Stimulated activated naive CD8-positive, alpha-beta T cell treated with anti-CD3 and anti-CD28 coated beads, Interleukin-15, Interleukin-2, amounts not matched to agents 100 U/mL and 50 U/mL, for 24 hours (primary cell): ENCODE measurements at regions not wholly inside any gene's neighbourhood (a gene's known extent, or its start where the extent isn't known, plus 50 kb on each side); places are given as distances from the start of the nearest gene placed in this dataset.
"Not testable (repeated sequence)": the region's sequence is repeated elsewhere in the genome, so short reads cannot be mapped to it uniquely, and the experiment has no call there.

Source experiments
- ATAC-seq: fragments of 150-1000 bp; cut with Tn5 transposase; one replicate; pipeline ENCODE4 v1.10.0; 2021
- DNase-seq: peaks from one replicate; pipeline ENCODE4 v3.0.0; 2021

DNA sequence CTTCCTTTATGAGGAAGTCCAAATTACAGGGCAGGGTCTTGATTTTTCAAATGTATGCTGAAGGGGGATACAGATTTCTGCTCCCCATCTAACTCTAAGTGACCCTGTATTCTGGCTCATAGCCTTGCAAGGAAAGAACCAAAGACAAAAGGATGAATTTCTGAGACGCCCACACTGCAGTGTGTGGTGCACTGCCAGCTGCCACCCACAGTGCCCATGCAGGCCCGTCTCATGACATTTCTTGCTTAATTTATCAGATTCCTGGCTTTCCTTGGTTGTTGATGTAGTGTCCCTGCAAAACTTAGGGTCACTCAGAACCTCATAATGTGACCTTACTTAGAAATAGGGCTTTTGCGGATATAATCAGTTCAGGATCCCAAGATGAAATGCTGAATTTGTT is 68.0 kb downstream of the CBLN4 start:
- DNase-seq (no peak), ATAC-seq (no peak)

DNA sequence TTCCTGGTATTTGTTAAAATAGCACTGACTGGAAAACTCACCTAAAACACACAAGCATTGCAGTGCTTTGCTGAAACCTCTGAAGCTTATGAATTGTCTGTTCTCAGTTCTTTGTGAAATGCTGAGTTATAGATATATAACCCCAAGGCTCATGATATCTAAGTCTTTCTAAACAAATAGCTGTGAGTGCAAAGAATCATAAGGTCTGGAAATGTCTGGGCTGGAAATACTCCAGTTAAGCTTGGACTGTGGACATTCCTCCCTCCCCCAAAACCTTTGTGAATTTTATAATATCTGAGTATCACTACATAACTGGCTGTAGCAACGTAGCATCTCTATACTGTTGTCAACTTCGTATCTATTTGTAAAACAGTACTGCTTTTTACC is 69.1 kb downstream of the CBLN4 start:
- ATAC-seq (no peak), DNase-seq (no peak)

DNA sequence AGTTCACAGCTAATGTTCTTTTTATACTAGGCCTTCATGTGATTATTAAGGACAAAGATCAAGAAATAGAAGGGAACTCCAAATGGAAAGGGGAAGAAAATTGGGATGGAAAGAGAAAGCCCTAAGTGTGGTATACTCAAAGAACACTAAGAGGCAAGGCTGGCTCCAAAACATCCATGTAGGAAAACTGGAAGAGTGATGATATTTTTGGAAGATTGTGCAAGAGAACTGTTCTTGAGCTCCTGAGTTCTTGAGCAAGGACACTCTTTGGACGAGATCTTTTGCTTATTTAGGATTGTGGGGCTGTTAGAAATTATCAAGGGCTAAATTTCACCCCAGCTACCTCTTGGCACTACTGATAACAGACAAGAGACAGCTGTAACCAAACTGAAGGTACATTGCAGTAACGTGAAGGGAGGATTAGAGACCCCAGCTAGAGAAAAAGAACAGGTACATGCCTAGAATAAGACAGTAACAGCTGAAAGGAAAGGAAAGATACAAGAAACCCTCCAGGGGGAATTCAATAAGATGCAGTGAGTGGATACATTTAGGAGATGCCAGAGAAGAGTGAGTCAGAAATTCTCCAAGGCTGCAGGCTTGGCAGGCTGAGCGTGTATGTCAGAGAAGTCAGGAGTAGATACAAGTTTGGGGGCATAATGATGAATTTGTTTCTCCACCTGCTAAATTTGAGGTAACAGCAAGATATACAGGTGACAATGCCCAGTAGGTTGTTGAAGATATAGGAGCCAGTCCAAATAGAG is 69.7 kb downstream of the CBLN4 start:
- ATAC-seq = no peak

DNA sequence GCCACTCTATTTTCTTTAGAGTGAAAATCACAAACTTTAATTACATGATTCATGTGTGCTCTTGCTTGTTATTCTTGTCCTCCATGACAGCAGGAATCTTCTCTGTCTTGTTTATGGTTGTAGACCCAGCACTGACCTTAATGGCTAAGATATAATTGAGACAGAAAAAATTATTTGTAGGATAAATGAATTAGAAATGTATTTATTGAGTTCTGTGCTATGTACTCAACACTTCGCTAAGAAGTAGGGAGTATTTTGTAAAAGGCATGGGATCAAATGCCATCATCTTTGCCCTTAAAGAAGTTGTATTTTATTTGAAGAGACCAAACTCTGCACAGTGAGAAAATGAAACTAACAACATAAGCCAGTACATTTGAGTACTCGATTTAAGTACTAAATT is 71.2 kb downstream of the CBLN4 start:
- DNase-seq (no peak), ATAC-seq (no peak)

More for the DNA sequence above, 69.7 kb downstream of the CBLN4 start:
- DNase-seq = no peak

DNA sequence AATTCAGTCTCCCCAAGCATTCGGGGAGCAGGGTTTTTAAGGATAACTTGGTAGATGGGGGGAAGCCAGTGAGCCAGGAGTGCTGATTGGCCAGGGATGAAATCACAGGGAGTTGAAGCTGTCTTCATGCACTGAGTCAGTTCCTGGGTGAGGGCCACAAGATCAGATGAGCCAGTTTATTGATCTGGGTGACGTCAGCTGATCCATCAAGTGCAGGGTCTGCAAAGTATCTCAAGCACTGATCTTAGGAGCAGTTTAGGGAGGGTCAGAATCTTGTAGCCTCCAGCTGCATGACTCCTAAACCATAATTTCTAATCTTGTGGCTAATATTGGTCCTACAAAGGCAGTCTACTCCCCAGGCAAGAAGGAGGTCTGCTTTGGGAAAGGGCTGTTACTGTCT is 74.4 kb downstream of the CBLN4 start:
- not testable (repeated sequence) for ATAC-seq, DNase-seq

DNA sequence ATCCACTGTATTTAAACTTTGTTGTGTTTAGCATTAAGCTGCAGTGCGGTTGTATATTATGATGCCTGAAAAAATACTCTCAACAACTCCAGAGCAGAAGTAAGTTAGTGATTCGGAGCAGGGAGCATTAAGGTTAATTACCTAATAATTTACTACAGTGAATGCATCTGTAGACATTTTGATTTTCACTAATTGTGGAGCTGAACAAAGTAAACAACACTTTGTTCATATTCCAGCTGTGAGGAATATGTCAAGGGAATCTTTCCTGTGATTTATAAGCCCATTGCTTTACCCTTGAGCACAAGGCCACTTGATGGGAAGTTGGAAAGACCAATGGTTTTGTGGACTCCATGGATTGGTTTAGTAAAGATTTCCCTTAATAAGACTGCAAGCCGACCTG is 77.1 kb downstream of the CBLN4 start:
- no peak for DNase-seq
- ATAC-seq = no peak

DNA sequence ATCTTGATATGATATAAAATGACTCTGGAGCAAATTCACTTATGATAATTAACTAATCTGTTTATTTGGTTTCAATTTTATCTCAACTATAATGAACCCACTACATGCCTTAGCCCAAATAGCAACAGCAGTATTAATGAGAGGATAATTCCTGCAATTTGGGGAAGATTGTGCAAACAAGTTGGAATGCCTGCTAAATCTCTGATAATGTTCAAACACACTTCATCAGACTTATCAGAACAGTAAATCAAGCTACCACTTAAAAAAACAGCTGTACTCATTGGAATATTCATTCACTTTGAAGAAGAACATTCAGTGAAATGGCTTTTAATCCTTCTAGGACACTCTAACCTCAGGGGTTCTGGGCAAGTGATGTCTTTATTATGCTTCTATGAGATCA is 85.4 kb downstream of the CBLN4 start:
- DNase-seq (no peak), ATAC-seq (no peak)

DNA sequence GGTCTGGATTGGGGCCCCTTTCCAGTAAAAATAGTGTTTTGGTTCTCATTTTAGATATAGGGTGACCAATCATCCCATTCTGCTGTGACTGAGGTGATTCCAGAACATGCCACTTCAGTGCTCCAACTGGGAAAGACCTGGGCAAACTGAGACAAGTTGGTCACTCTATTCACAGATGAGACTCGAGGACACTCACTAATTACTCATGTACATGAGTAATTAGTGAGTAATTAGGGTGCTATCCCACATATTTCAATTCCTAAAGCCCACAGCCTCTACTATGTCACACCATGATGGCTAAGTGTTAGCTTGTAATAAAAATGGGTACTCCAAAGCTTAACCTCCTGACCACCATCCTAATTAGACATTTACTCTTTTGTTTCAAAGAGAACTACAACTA is 86.0 kb downstream of the CBLN4 start:
- no peak for DNase-seq
- ATAC-seq = no peak

DNA sequence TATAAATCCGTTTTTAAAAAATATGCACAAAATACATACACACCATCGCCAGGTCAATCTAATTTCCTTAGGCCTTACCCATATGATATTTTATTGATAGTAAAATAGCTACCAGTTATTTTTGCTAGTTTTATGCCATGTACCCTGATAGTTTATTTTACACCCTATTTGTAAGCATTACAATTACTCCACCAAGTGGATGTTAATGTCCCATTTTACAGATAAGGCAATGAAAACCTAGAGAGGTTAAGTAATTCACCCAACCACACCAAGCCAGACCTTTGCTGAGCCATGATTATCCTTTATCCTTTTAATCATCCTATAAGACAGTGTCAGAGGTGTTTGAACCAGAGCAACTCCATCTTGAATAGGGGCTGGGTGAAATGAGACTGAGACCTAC is 86.8 kb downstream of the CBLN4 start:
- DNase-seq (no peak), ATAC-seq (no peak)

DNA sequence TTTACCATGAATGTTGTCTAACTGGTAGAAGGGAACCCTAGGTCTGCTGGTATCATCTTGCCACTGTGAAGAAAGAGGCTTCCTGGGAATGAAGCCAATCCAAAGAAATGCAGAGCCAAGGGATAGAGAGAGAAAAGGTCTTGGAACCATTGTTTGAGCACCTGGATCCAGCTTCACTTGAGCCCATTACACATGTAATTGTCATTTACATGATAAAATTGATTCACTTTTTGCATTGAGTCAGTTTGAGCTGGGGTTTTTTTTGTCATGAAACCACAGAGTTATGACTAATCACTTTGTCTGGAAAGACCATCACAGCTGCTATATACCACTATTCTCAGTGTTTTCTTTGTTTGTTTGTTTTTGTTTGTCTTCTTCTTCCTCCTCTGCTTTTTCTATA is 112.3 kb downstream of the CBLN4 start:
- DNase-seq (no peak), ATAC-seq (no peak)

DNA sequence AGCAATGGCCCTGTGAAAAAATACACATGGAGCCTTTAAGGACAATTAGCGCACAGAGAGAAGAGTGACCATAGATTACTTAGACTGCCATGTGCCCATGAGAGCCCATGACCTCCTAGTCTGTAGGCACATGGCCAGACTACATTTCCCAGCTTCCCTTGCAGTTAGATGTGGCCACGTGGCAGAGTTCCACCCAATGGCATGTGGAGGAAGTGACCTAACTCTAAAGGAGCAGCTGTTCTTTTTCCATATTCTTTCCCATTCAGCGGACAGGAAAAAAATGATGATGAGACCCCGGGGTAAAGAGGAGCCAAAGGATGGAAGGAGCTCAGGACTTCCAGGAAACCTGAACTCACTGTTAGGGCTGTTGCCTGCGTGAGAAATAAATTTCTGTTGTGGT is 116.6 kb downstream of the CBLN4 start:
- ATAC-seq (no peak), DNase-seq (no peak)

DNA sequence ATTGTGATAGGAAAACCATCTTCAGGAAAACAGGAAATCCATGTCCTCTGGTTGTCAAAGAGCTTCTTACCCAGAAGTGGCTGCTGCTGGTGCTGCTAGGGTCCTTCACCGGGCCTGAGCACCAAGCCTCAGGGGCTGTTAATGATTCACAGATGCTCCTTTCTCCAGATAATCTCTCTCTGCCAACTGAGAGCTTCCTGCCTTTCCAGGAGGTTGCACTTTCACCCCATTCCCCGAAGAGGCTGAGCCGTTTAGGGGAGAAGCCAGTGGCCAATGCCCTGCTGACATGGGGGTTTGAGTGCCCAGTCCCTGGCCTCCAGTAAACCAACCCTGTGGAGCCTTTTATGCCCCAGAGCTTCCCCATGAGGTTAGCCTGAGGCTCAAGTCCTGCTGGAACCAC is 122.4 kb downstream of the CBLN4 start:
- no peak for DNase-seq
- no peak for ATAC-seq

DNA sequence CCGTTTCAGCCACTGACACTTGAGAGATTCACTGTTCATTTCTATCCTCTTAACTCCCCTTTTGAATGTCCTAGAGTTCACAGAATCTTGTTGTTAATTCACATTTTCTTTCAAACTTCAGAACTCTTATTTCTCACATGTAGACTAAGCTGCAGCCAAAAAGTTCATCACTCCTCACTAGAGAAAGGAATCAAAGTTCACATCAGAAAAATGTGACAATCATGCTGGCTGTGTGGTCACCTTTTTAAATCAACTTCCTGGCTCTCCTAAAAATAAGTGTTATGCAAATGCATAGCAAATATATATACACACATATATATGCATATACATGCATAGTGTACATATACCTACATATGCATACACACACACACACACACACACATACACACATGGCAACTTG is 123.0 kb downstream of the CBLN4 start:
- DNase-seq (no peak), ATAC-seq (no peak)

DNA sequence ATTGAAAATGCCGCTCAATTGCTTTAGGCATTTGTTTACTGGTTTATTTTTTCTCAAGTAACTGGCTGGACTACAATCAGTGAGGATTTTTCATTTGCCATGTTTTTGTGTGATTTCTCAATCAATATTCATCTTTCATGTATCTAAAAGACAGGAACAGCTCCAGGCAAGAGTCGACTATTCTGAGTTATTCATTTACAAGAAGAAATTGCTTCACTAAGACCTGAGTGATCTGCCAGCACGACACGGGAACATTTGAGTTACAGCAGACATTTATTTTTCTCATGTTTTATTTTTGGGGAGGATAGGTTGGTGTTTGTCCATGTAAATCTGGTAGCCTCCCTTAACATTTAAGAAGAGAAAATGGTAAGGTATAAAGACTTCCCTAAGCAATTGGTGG is 124.1 kb downstream of the CBLN4 start:
- no peak for ATAC-seq
- no peak for DNase-seq

DNA sequence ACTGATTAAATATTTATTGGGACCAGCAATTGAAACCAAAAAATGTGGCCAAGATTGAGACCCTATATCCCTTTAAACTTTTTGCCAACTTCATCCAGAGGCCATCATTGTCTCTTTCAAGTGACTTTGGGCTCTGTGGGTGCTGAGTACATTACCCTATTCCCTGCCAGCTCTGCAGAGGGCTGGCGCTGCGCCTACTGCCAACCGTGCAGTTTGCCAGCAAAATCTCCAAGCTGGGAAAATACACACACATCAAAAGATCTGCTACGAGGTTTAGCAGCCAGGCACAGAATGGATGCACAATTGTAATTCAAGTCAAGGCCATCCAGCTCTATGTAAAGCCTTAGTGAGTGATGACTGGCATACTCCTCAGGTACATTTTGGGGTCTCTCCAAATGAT is 125.0 kb downstream of the CBLN4 start:
- ATAC-seq = no peak
- no peak for DNase-seq

DNA sequence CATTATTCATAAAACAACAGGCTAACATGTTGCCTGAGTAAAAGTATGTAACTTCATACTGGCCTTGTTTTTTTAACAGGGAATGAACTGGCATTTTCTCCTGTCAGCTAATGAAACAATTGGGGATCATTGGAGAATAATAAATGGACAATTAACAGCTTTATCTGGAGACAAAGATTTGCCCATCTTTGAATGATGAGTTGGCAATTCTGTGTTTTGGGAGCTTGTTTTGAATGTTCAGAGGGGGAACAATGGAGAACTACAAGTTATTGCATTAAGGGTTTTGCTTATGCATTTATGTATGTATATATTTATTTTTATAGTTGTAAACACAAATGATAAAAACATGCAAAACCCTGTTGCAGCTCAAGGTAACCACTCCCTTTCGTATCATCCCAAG is 150.3 kb downstream of the CBLN4 start:
- ATAC-seq (no peak), DNase-seq (no peak)

DNA sequence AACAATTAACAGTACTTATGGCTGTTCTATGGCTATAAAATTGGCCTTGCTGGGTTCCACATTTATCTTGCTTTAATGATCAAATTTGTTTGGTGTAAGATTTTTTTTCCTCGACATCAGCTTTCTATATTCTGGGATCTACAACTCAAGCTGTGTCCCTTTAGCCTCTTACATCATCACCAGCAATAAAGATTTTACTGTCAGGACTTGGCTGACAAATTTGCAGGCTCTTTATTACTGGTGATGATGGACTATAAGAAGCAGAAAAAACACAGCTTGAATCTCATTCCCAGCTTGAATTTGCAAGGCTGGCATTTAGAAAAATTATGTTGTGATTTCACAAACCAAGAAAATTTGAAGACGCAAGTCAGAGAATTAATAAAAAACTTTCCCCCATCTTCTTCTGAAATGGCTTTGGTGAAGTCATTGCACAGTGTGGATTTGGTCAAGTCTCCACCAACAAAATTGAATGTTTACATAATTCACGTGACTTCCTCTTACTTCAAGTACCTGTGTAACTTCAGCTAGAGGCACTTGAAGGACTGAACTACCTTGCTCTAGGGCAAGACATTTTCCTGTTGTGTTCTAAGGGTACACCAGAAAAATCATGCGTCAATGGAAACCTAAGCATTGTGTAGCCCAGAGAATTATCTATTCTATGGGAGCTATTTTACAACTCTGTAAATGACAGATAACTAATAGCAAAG is 175.0 kb downstream of the CBLN4 start:
- no peak for ATAC-seq
- no peak for DNase-seq

DNA sequence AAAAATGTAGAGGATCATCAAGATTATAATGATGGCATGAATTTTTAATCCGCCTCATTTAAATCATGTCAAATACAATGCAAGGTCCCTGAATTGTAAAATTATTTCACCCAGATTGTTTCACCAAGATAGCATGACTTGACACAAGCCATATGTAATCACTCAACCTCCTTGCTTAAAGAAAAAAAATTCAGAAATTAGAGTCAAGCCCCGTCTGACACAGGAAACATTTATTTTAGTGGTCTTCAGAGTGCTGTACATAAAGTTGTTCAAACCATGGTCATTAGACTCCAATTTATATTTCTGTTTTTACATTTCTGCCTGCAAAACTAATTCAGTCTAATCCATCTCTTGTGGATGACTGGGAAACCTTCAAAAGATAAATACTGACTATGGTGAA is 200.2 kb downstream of the CBLN4 start:
- DNase-seq (no peak), ATAC-seq (no peak)

DNA sequence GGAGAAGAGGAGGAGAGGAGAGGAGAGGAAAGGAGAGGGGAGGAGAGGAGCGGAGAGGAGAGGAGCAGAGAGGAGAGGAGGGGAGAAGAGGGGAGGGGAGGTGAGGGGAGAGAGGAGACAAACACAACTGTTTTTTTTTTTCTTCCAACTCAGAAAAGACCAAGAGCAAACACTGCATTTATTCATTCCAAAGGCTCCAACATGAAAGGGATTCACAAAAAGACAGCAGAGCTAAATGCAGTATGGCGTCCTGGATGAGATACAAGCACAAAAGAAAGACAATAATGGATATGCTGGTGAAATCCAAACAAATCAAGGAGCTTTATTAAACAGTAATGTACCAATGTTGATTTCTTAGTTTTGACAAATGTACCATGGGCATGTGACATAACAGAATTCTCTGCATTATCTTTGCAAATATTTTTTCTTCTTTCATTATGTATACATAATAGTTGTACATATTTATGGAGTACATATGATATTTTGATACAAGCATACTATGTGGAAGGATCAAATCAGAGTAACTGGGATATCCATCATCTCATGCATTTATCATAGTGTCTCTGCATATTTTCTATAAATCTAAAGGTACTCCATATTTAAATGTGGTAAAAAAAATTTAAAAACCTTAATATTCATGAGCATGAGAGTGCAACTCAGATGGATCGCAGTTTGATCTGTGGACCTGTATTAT is 204.6 kb downstream of the CBLN4 start:
- ATAC-seq = no peak

DNA sequence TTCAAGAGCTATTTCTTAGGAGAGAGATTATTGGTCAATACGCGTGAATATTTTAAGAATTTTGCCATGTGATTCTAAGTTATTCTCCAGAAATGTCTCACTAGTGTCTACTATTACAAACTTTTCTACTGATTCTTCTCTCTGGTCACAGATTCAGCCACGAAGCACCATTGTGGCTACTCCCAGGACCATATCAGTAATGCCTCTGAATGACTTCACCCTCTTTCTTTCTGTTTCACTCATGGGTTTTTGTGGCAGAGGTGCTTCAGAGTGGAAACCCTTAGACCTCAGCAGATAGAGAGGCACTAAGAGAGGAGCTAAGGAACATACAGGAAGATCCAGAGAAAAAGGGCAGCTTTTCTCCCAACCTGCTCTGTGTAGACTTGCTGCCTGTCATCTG is 211.3 kb downstream of the CBLN4 start:
- ATAC-seq = no peak
- no peak for DNase-seq

More for the DNA sequence above, 204.6 kb downstream of the CBLN4 start:
- DNase-seq = no peak

DNA sequence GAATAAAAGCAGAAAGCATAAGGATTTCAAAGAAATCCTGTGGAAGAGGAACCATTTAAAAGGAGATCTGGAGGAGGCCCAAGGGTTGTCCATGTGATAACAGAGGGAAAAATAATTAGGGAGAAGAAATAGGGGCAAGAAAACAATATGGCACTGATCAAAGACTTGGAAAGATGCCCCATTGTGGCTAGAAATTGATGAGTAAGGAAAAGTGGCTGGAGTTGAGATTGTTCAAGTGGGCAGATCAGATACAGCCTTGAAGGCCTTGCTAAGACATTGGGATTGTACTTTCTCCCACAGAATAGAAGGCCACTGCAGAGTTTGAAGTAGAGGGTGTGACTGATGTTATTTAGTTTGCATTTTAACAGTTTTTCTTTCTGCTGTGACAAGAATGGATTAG is 213.3 kb downstream of the CBLN4 start:
- no peak for ATAC-seq
- DNase-seq = no peak

DNA sequence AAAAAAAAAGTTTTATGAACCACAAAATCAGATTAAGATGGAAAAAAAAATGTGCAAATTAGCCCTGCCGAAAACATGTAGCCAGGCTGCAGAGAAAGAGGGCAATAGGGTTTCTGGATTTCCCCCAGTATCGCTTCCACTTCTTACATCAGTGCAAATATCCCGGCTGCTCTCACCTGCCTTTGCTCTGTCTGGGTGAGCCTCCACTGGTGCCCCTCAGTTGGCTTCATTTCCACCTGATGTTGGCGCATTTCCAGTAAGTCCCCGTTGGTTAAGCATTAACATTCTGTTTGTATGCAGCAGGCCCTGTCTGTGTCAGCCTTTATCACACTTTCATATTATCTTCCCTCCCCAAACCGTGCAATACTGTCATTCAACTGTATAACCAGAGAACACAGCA is 215.1 kb downstream of the CBLN4 start:
- ATAC-seq = no peak
- DNase-seq = no peak

DNA sequence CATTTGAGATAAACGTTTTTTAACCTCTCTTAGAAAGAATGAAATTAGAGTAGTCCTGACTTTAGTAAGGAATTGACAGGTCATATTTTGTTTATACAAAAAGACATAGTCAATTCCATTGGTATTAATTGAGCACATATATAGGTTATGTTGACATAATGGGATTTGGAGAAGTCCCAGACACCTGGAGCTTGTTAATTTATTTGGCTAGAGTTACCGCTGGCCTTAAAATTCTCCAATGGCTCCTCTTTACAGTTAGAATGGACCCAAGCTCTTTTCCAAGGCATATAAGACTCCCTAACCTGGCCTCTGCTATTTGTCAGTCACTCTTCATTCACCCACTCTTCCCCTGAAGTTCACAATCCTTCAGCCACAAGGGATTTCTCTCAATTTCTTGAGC is 221.3 kb downstream of the CBLN4 start:
- ATAC-seq = no peak
- no peak for DNase-seq

DNA sequence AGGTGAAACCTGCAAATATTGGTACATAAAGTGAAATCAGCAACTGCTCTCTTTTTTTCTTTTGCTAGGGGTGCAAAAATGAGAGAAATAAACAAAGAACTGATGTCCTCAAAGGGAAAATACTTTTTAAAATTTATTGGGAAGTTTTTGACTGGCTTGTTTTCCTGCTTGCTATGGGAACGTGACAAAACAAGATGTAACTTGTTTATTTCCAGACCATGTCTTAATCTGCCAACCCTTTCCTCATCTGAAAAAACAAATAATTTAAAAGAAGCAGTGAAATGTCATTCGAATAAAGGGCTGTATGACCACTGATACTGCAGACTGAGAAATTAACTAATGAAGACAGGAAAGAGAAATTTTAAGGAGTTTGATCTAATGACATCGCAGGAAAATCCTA is 221.9 kb downstream of the CBLN4 start:
- ATAC-seq (no peak), DNase-seq (no peak)
